ENCODE measurements at regions not wholly inside any gene's neighbourhood (a gene's known extent, or its start where the extent isn't known, plus 50 kb on each side); places are given as distances from the start of the nearest gene placed in this dataset.
"Not testable (repeated sequence)": the region's sequence is repeated elsewhere in the genome, so short reads cannot be mapped to it uniquely, and the experiment has no call there.

GRCh38 chrX:555725-556666 is 74.6 kb upstream of the SHOX start:
- DNase-seq: peak; percentile 91

- not testable (repeated sequence) for DNase-seq
These were observed 73.0 kb upstream of the SHOX start for GRCh38 chrX:557601-558000.

DNA sequence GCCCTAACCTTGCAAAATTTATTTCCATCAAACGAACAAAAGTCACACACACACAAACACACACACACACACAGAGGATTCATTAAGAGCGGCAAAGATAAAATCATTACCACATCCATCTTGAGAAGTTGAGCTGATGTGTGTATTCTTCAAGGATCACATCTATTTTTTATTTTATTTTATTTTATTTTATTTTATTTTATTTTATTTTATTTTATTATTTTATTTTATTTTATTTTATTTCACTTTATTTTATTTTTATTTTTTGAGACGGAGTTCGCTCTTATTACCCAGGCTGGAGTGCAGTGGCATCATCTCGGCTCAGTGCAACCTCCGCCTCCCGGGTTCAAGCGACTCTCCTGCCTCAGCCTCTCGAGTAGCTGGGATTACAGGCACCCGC is 71.3 kb upstream of the SHOX start:
- DNase-seq: not testable (repeated sequence)

DNA sequence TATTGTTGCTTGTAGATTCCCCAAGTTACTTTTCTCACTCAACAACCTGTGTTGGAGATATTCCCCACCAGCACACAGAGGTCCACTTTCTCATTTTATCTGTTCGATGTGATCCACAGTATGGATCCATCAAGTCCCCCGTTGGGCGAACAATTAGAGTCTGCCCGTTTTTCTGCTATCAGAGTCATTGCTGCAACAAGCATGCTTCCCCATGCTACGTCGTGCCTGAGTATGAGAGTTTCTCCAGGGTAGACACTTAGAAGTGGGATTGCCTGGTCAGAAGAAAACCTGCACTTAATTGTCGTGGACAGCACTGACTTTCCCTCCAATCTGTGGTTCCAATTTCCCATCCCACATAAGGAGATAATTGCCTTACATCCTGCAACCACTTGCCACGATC is 62.7 kb upstream of the SHOX start:
- no peak for DNase-seq

- no peak for DNase-seq
These were observed 62.3 kb upstream of the SHOX start for GRCh38 chrX:568311-568710.

- no peak for DNase-seq
These were observed 58.0 kb upstream of the SHOX start for GRCh38 chrX:572538-573124.

DNA sequence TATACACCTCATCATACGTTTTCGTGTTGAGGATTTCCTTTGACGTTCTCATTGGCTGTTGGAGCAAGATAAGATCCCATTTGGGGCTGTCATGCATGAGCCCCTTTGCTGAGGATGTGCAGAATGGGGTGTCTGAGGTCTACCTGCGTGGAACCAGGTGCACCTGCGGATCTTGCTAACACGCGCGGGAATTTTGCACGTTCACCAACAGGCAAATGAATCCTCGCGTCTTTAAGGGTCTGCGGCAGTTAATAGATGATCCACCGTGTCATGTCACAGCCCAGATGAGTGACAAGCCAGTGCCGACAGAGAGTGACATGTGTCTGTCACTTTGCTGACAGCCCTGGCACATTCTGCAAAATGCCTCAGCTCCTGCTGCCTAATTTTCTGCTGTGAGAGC is 56.3 kb upstream of the SHOX start:
- no peak for DNase-seq

- DNase-seq: no peak
These were observed 55.8 kb upstream of the SHOX start for GRCh38 chrX:574830-575229.

DNA sequence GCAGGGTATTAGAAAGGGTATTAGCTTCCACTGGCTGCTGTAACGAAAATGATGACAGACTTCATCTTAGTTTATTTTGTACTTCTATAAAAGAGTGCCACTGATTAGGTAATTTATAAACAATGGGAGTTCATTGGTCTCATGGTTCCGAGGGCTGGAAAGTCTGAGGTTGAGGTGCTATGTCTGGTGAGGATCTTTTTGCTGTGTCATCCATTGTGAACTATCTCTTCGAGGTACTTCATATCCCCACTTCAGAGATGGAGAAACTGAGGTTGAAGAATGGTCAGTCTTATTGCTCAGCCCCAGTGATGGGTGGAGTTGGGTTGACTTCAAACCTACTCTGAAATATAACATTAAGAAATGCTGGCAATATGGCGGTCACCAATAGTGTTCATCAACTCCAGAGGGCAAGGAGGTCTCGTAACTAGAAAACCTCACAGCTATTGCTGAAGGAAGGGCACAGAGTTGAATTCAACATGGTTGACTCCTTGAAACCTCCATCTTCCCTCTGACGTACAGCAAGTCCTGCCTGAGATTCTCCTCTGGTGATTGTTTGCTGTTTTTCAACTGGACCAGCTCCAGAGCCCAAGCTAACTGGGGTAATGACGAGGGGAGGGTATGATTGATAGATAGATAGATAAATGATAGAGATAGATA is 53.6 kb upstream of the SHOX start:
- no peak for DNase-seq

DNA sequence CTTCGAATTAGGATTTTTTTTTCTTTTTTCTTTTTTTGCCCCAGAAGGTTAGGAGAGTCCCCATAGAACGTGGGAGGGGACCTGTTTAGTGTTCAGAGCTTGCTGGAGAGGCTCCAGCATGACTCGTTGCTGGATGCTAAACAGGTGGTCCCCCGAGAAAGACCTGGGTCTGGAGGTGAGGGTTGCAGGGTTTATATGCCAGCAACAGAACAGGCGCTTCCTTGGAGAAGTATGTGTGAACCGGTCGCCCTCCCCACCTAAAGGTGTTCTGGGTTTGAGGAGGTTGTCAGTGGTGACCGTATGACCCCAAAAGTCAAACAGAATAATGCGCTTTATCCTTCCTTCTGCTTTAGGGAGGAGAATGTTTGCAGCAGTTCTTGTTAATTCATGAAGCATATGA is 52.1 kb upstream of the SHOX start:
- no peak for DNase-seq

GRCh38 chrX:580030-580429 is 50.6 kb upstream of the SHOX start:
- DNase-seq: no peak
